ENCODE measurements at regions not wholly inside any gene's neighbourhood (a gene's known extent, or its start where the extent isn't known, plus 50 kb on each side); places are given as distances from the start of the nearest gene placed in this dataset.
A peak's percentile ranks its signal among the peaks of the same experiment; 100 is the strongest.

DNA sequence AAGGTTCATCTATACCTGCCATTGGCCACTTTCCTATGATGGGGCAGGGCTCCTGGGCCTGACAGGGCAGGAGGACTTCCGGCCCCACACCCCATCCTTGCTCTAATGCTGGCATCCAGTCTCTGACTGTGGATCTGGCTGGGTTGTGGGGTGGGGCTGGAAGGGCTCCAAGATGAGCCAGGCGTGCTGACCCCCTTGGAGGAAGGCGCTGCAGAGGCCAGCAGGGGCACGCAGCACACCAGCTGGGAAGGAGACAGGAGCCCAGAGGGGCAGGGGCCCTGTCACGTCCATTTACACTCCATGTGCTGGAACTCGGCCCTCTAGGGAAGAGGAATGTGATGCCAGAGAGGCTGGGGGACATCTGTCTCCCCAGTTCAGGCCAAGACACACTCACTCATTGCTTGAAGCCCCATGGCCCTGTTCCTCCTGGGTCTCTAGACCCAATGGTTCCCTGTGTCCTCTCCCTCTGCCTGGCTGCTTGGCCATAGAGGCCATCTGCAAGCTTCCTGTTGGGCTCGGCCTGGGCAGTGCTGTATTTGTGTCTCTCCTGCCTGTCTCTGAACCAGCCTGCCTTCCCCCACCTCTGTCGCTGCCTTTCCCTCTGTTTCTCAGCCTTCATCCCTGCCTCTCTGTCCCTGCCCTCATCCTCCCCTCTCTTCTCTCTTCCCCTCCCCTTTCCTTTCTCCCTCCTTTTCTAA, 67.5 kb upstream of the NECTIN1 start:
- no peak overlapping the region for H3K56ac ChIP-seq (ENCODE audit: extremely low read depth, insufficient read depth, low read length)
- ChIA-PET CTCF (interaction anchor here (0.6 kb wide), 1 partner anchor 202 kb away, joined by 3 read pairs; no protein-coding TSS in a partner anchor), POLR2A (ENCODE audit: unreplicated experiment) (no interaction called here)
- no peaks in the 10 kb centered on the region for H3K9me3 ChIP-seq (ENCODE audit: control insufficient read depth, insufficient read depth, low read length)
- H2BK120ac ChIP-seq (ENCODE audit: low read depth, low read length): no peak overlapping the region
- H3K79me1 ChIP-seq (ENCODE audit: low read depth in 1 of 2, low read length in 2 of 2): no peaks in the 10 kb centered on the region
- H3K4ac ChIP-seq (ENCODE audit: low read depth, low read length): no peak overlapping the region
- no peak overlapping the region for H2AFZ ChIP-seq (replicated peaks; ENCODE audit: low read length, poor library complexity)
- no peaks in the 10 kb centered on the region; the same call in 1 of the 2 replicates for H4K20me1 ChIP-seq (ENCODE audit: insufficient read depth, low read length)
- DNase-seq (no peak), ATAC-seq (ENCODE audit: low read depth) (no peak)
- no peak overlapping the region for H3K9ac ChIP-seq (ENCODE audit: low read depth, low read length)
- H3K4me3 ChIP-seq (ENCODE audit: insufficient read depth, low read depth, low read length): no peak overlapping the region
- no peaks in the 10 kb centered on the region for H3K36me3 ChIP-seq (ENCODE audit: control insufficient read depth, insufficient read depth, low read length)
- no peak overlapping the region for H3K18ac ChIP-seq (ENCODE audit: low read depth, low read length)
- no peak overlapping the region for H2BK5ac ChIP-seq (ENCODE audit: low read depth, low read length, poor library complexity, severe bottlenecking)
- no peak overlapping the region for H3K27ac ChIP-seq (ENCODE audit: insufficient read depth, low read length)
- no peak overlapping the region for H2BK15ac ChIP-seq (ENCODE audit: low read depth, low read length)
- H2BK20ac ChIP-seq (ENCODE audit: low read depth, low read length): no peak overlapping the region
- dilution Hi-C loops (cut with HindIII; ENCODE audit: low sequenced_read_pairs, unreplicated experiment): no loop called here
- peak overlapping the region; percentile 65 for H2AK9ac ChIP-seq (replicated peaks; ENCODE audit: low read depth, low read length, poor library complexity)
- H4K8ac ChIP-seq (ENCODE audit: low read depth in 2 of 2, low read length in 2 of 2): no peak overlapping the region
- no peak overlapping the region for H3K4me2 ChIP-seq (ENCODE audit: low read depth, low read length)
- no peak for TF ChIP-seq MXI1 (IDR thresholded peaks at IDR 0.05; ENCODE audit: borderline replicate concordance, low read depth, low read length)
- TF ChIP-seq, protein P1, sequence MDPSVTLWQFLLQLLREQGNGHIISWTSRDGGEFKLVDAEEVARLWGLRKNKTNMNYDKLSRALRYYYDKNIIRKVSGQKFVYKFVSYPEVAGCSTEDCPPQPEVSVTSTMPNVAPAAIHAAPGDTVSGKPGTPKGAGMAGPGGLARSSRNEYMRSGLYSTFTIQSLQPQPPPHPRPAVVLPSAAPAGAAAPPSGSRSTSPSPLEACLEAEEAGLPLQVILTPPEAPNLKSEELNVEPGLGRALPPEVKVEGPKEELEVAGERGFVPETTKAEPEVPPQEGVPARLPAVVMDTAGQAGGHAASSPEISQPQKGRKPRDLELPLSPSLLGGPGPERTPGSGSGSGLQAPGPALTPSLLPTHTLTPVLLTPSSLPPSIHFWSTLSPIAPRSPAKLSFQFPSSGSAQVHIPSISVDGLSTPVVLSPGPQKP (IDR thresholded peaks at IDR 0.05; ENCODE audit: borderline replicate concordance, low read depth, low read length): no peak
- no peak for TF ChIP-seq MAFK (IDR thresholded peaks at IDR 0.05; ENCODE audit: low read depth, low read length)
- TF ChIP-seq CEBPB (IDR thresholded peaks at IDR 0.05; ENCODE audit: low read depth, low read length): no peak
- TF ChIP-seq RCOR1 (IDR thresholded peaks at IDR 0.05; ENCODE audit: insufficient replicate concordance, low read length): no peak
- TF ChIP-seq, protein P2, sequence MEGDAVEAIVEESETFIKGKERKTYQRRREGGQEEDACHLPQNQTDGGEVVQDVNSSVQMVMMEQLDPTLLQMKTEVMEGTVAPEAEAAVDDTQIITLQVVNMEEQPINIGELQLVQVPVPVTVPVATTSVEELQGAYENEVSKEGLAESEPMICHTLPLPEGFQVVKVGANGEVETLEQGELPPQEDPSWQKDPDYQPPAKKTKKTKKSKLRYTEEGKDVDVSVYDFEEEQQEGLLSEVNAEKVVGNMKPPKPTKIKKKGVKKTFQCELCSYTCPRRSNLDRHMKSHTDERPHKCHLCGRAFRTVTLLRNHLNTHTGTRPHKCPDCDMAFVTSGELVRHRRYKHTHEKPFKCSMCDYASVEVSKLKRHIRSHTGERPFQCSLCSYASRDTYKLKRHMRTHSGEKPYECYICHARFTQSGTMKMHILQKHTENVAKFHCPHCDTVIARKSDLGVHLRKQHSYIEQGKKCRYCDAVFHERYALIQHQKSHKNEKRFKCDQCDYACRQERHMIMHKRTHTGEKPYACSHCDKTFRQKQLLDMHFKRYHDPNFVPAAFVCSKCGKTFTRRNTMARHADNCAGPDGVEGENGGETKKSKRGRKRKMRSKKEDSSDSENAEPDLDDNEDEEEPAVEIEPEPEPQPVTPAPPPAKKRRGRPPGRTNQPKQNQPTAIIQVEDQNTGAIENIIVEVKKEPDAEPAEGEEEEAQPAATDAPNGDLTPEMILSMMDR (conservative IDR thresholded peaks at IDR 0.05; ENCODE audit: low read depth, low read length): no peak
- in situ Hi-C loops (cut with MboI; ENCODE audit: low sequenced_read_pairs): no loop called here
- H3K4me1 ChIP-seq (ENCODE audit: control insufficient read depth, insufficient read depth, low read length): no peaks in the 10 kb centered on the region
- WGBS, 2 experiments (ENCODE audit: extremely low coverage in 2 of 2, insufficient read length in 1 of 2): 33% methylated on average over 1 of the region's 8 CpGs; no CpG with 5 or more reads in 1 of the 2 experiments
- H3K23ac ChIP-seq (ENCODE audit: low read depth, low read length): no peak overlapping the region
- no peak overlapping the region for H4K5ac ChIP-seq (ENCODE audit: low read depth, low read length)
- intact Hi-C loops (cut with micrococcal nuclease): no loop called here
- H3K14ac ChIP-seq (replicated peaks; ENCODE audit: low read depth, low read length): no peak overlapping the region
- no peaks in the 10 kb centered on the region for H3K9me1 ChIP-seq (ENCODE audit: insufficient read depth, low read length)
- H2AK5ac ChIP-seq (ENCODE audit: low read depth, low read length): no peak overlapping the region
- no peak overlapping the region for H4K91ac ChIP-seq (ENCODE audit: insufficient read depth, low read depth, low read length)
- peaks cover 21% of the 10 kb centered on the region for H3K27me3 ChIP-seq (ENCODE audit: control insufficient read depth, insufficient read depth, low read length)
- no TSS peak for BruUV-seq (replicated peaks)

Data from IMR-90 (cell line).